Thyroid gland (tissue), 4 donors: ENCODE measurements at regions not wholly inside any gene's neighbourhood (a gene's known extent, or its start where the extent isn't known, plus 50 kb on each side); places are given as distances from the start of the nearest gene placed in this dataset.

Experiments used
- POLR2A ChIP-seq, 2 donors: fragments of 450-650 bp; IDR thresholded peaks; one replicate each; pipeline ENCODE4 v1.6.1; 2017; ENCODE audit warnings: antibody characterized with exemption in 2 of 2, mild to moderate bottlenecking in 2 of 2, moderate library complexity in 1 of 2
- TF ChIP-seq, protein P1 (sequence below), 6 experiments: fragments of 200-600 bp in 3 of 6; fragments of 450-650 bp in 3 of 6; sonication (generic) in 3 of 6; IDR thresholded peaks; one replicate each; pipeline ENCODE4 v1.5.1; 2016 to 2019; ENCODE audit warnings: antibody characterized with exemption in 6 of 6, mild to moderate bottlenecking in 2 of 6, inconsistent platforms in 1 of 6, moderate library complexity in 1 of 6

DNA sequence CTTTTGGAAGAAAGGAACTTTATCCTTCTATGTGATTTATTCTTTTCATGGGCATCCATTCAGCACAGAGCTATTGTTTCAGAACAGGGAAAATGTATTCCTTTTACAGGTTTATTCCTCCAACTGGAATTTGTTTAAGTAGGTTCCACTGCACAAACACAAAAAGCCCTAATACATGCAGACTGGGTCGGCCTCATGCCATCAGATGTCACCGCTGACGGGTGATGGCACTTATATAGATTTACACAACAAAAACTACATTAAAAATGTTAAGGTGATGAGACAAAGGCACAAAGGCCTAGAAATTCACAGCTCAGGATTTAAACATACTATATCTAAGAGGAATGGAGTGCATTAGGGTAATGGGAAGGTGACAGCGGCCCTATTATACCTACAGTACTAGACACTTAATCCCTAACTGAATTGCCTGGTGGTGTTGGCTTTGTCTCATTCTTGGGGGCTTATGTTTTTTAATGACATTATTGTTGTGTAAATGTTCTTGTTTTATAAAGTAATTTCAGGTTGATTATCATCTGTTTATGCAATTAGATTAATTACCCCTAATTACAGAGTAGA is 276.4 kb upstream of the PSMD7 start:
- TF ChIP-seq, protein P1, sequence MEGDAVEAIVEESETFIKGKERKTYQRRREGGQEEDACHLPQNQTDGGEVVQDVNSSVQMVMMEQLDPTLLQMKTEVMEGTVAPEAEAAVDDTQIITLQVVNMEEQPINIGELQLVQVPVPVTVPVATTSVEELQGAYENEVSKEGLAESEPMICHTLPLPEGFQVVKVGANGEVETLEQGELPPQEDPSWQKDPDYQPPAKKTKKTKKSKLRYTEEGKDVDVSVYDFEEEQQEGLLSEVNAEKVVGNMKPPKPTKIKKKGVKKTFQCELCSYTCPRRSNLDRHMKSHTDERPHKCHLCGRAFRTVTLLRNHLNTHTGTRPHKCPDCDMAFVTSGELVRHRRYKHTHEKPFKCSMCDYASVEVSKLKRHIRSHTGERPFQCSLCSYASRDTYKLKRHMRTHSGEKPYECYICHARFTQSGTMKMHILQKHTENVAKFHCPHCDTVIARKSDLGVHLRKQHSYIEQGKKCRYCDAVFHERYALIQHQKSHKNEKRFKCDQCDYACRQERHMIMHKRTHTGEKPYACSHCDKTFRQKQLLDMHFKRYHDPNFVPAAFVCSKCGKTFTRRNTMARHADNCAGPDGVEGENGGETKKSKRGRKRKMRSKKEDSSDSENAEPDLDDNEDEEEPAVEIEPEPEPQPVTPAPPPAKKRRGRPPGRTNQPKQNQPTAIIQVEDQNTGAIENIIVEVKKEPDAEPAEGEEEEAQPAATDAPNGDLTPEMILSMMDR (IDR thresholded peaks at IDR 0.05): no peak
- TF ChIP-seq POLR2A (IDR thresholded peaks at IDR 0.05): no peak
